GM23248 (cell line): ENCODE measurements at regions not wholly inside any gene's neighbourhood (a gene's known extent, or its start where the extent isn't known, plus 50 kb on each side); places are given as distances from the start of the nearest gene placed in this dataset.

Source experiments
- EZH2 ChIP-seq: fragments of 200-600 bp; sonication (generic); IDR thresholded peaks from 2 replicates; pipeline ENCODE4 v1.6.1; 2018; ENCODE audit warnings: antibody characterized with exemption, mild to moderate bottlenecking; ENCODE audit not compliant: insufficient read depth, poor library complexity, severe bottlenecking
- EZH2phosphoT487 ChIP-seq: fragments of 200-600 bp; sonication (generic); IDR thresholded peaks from 2 replicates; pipeline ENCODE4 v1.6.1; 2018; ENCODE audit warnings: antibody characterized with exemption, moderate library complexity, mild to moderate bottlenecking, low read depth; ENCODE audit not compliant: insufficient read depth

GRCh38 chr5:106749826-106750225 is 920.9 kb downstream of the EFNA5 start:
- TF ChIP-seq EZH2 (no peak), EZH2phosphoT487 (no peak)
